Lung (tissue), 11 donors: ENCODE measurements at regions not wholly inside any gene's neighbourhood (a gene's known extent, or its start where the extent isn't known, plus 50 kb on each side); places are given as distances from the start of the nearest gene placed in this dataset.

Experiments
- ATAC-seq: fragments of 200-7000 bp; cut with Tn5 transposase; one replicate; pipeline ENCODE4 v1.9.1; 2020; ENCODE audit warnings: moderate number of reproducible peaks; ENCODE audit not compliant: insufficient read depth, low FRiP score
- DNase-seq, 3 donors: peaks; one replicate each; pipeline ENCODE4 v3.0.0-alpha.2; 2013 to 2017
- H3K27ac ChIP-seq, 2 donors: one replicate each; pipeline ENCODE4 v1.5.1; 2013; ENCODE audit warnings: mild to moderate bottlenecking in 2 of 2, moderate library complexity in 2 of 2, control low read depth in 1 of 2, inconsistent platforms in 1 of 2, low read depth in 1 of 2, low read length in 1 of 2
- H3K27me3 ChIP-seq, 3 donors: one replicate each; pipeline ENCODE4 v1.5.1; 2013; ENCODE audit warnings: low read length in 2 of 3; ENCODE audit not compliant: control insufficient read depth in 3 of 3, insufficient read depth in 3 of 3
- H3K36me3 ChIP-seq, 4 donors: one replicate each; pipeline ENCODE4 v1.5.1; 2013; ENCODE audit warnings: low read length in 4 of 4, mild to moderate bottlenecking in 1 of 4, moderate library complexity in 1 of 4; ENCODE audit not compliant: control insufficient read depth in 4 of 4, insufficient read depth in 4 of 4
- H3K4me1 ChIP-seq, 5 donors: one replicate each; pipeline ENCODE4 v1.5.1; 2013; ENCODE audit warnings: low read length in 5 of 5, mild to moderate bottlenecking in 2 of 5, moderate library complexity in 1 of 5; ENCODE audit not compliant: control insufficient read depth in 5 of 5, insufficient read depth in 5 of 5
- H3K4me3 ChIP-seq: one replicate; pipeline ENCODE4 v1.5.1; 2013; ENCODE audit warnings: mild to moderate bottlenecking, control low read depth, moderate library complexity
- H3K9ac ChIP-seq, 2 donors: one replicate each; pipeline ENCODE4 v1.5.1; 2013; ENCODE audit warnings: low read length in 2 of 2, control low read depth in 1 of 2; ENCODE audit not compliant: insufficient read depth in 1 of 2
- H3K9me3 ChIP-seq, 4 donors: one replicate each; pipeline ENCODE4 v1.5.1; 2013; ENCODE audit warnings: low read length in 3 of 4, mild to moderate bottlenecking in 1 of 4, moderate library complexity in 1 of 4; ENCODE audit not compliant: control insufficient read depth in 4 of 4, insufficient read depth in 3 of 4
- CTCF ChIP-seq: IDR thresholded peaks from 2 replicates; pipeline ENCODE4 v1.5.1; 2012; ENCODE audit warnings: mild to moderate bottlenecking; ENCODE audit errors: control extremely low read depth, extremely low read depth
- WGBS, 2 donors: extraction: QIAGEN DNeasy Blood & Tissue Kit; methylation state at CpG; one replicate each; pipeline ENCODE4 v1.1.7; 2013; 5-methylcytosine and 5-hydroxymethylcytosine counted together
- donor health status: control.
- donor health status: control.
- donor health status: Bipolar disorder and iron deficiency.
- donor health status: healthy.
- donor health status: DM: yes; HTN: yes; CAD: no.

GRCh38 chr10:85187047-85187446 lies 858.7 kb downstream of the CCSER2 start:
- Histone ChIP-seq H3K4me1 (no peaks in the 10 kb centered on the region), H3K9me3 (no peaks in the 10 kb centered on the region), H3K9ac (no peak overlapping the region), H3K36me3 (no peaks in the 10 kb centered on the region), H3K27ac (no peak overlapping the region), H3K27me3 (no peaks in the 10 kb centered on the region), H3K4me3 (no peak overlapping the region)
- WGBS, 2 donors = 75 to 79% methylated on average over 2 of the region's 2 CpGs
- no peak for TF ChIP-seq CTCF
- ATAC-seq = no peak
- no peak for DNase-seq

GRCh38 chr10:85188770-85189484 lies 860.5 kb downstream of the CCSER2 start:
- WGBS, 2 donors = 55 to 72% methylated on average over 3 of the region's 3 CpGs
- no peak overlapping the region for H3K9ac ChIP-seq
- H3K27me3 ChIP-seq = no peaks in the 10 kb centered on the region
- ATAC-seq = no peak
- no peak for TF ChIP-seq CTCF
- H3K4me1 ChIP-seq = peaks cover 0 to 6% (median 0%) of the 10 kb centered on the region in 5 donors
- no peaks in the 10 kb centered on the region for H3K9me3 ChIP-seq
- no peak overlapping the region for H3K27ac ChIP-seq
- no peaks in the 10 kb centered on the region for H3K36me3 ChIP-seq
- DNase-seq = no peak
- H3K4me3 ChIP-seq = no peak overlapping the region

- no peak for DNase-seq
- WGBS, 2 donors = 60 to 63% methylated on average over 3 of the region's 3 CpGs
- no peak overlapping the region for H3K27ac ChIP-seq
- ATAC-seq = no peak
- H3K4me1 ChIP-seq = peaks cover 0 to 6% (median 0%) of the 10 kb centered on the region in 5 donors
- no peaks in the 10 kb centered on the region for H3K36me3 ChIP-seq
- H3K4me3 ChIP-seq = no peak overlapping the region
- H3K27me3 ChIP-seq = no peaks in the 10 kb centered on the region
- no peaks in the 10 kb centered on the region for H3K9me3 ChIP-seq
- no peak overlapping the region for H3K9ac ChIP-seq
- TF ChIP-seq CTCF = no peak
Observed at GRCh38 chr10:85193796-85194195, 865.4 kb downstream of the CCSER2 start.

- Histone ChIP-seq H3K27ac (no peak overlapping the region), H3K9me3 (no peaks in the 10 kb centered on the region), H3K4me1 (peaks cover 0 to 6% (median 0%) of the 10 kb centered on the region in 5 donors), H3K4me3 (no peak overlapping the region), H3K27me3 (no peaks in the 10 kb centered on the region), H3K9ac (no peak overlapping the region), H3K36me3 (no peaks in the 10 kb centered on the region)
- ATAC-seq (no peak), DNase-seq (no peak)
- 76 to 81% methylated on average over 1 of the region's 1 CpG for WGBS, 2 donors
- no peak for TF ChIP-seq CTCF
Observed at GRCh38 chr10:85194706-85195105, 866.3 kb downstream of the CCSER2 start.
